Stimulated activated memory B cell treated with anti-CD40 and anti-IgM and Interleukin-4, amounts not matched to agents 10 μg/mL and 1 μg/mL and 100 μg/mL, for 72 hours (primary cell): ENCODE measurements at regions not wholly inside any gene's neighbourhood (a gene's known extent, or its start where the extent isn't known, plus 50 kb on each side); places are given as distances from the start of the nearest gene placed in this dataset.

Experiments used
- ATAC-seq: fragments of 150-1000 bp; cut with Tn5 transposase; 2 replicates; pipeline ENCODE4 v1.10.0; 2021
- H3K27ac Mint-ChIP-seq: one replicate; pipeline ENCODE4 v1.8.0; 2022; ENCODE audit warnings: mild to moderate bottlenecking, mixed read lengths
- H3K27me3 Mint-ChIP-seq: one replicate; pipeline ENCODE4 v1.8.0; 2022; ENCODE audit warnings: mixed read lengths
- H3K36me3 Mint-ChIP-seq: one replicate; pipeline ENCODE4 v1.8.0; 2022; ENCODE audit warnings: mixed read lengths
- H3K4me1 Mint-ChIP-seq: one replicate; pipeline ENCODE4 v1.8.0; 2022; ENCODE audit warnings: mixed read lengths
- H3K4me3 Mint-ChIP-seq: one replicate; pipeline ENCODE4 v1.8.0; 2022; ENCODE audit warnings: mild to moderate bottlenecking, moderate library complexity, mixed read lengths
- H3K9me3 Mint-ChIP-seq: one replicate; pipeline ENCODE4 v1.8.0; 2022; ENCODE audit warnings: mixed read lengths

DNA sequence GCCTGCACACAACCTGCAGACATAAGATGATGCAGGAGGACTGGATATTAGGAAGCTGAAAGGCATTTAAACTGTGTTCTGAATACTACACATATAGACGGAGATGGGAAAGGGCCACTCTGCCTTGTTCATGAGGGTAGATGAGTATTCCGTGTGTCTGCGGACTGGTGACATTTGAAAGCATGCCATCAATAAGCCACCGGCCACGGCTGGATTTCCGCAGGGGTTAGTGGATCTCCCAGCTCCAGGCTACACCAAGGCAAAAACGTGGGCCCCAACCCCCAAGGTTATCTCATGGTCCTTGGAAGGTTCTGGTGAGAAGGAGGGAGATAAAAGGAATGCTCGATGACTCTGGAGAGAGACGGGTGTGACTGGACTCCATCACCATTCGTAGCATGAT is 78.6 kb upstream of the THBS2 start:
- peaks cover 4% of the 10 kb centered on the region for H3K9me3 Mint-ChIP-seq
- H3K36me3 Mint-ChIP-seq = no peaks in the 10 kb centered on the region
- no peaks in the 10 kb centered on the region for H3K4me1 Mint-ChIP-seq
- H3K27me3 Mint-ChIP-seq = peaks cover 19% of the 10 kb centered on the region
- no peak for ATAC-seq
- no peak overlapping the region for H3K27ac Mint-ChIP-seq
- no peak overlapping the region for H3K4me3 Mint-ChIP-seq

DNA sequence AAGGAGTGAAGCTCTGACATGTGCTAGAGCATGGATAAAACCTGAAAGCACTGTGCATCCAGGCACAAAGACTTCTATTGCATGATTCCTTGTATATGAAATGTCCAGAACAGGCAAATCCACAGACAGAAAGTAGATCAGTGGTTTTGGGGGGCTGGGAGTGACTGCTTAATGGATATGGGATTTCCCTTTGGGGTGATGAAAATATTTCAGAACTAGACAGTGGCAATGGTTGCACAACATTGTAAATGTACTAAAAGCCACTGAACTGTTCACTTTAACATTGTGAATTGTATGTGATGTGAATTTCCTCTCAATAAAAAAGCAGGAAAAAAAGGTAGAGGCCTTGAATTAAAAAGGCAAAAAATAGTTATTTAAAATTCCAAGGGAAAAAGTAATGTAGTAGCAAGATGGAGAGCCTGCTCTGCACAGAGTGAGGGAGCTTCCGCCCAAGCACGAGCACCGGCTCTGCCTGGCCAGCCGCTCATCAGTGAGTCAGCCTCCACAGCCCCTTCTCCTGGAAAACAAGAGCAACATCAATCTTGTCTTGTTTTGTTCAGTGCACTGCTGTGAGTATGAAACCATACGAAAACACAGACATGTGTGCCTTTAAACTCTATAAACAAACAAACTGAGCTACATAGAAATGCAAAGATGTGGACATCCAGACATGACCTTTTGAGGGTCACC is 74.6 kb upstream of the THBS2 start:
- no peak for ATAC-seq
- Mint-ChIP-seq H3K36me3 (no peaks in the 10 kb centered on the region), H3K9me3 (peaks cover 8% of the 10 kb centered on the region), H3K27me3 (peaks cover 17% of the 10 kb centered on the region), H3K27ac (no peak overlapping the region), H3K4me3 (no peak overlapping the region), H3K4me1 (no peaks in the 10 kb centered on the region)

DNA sequence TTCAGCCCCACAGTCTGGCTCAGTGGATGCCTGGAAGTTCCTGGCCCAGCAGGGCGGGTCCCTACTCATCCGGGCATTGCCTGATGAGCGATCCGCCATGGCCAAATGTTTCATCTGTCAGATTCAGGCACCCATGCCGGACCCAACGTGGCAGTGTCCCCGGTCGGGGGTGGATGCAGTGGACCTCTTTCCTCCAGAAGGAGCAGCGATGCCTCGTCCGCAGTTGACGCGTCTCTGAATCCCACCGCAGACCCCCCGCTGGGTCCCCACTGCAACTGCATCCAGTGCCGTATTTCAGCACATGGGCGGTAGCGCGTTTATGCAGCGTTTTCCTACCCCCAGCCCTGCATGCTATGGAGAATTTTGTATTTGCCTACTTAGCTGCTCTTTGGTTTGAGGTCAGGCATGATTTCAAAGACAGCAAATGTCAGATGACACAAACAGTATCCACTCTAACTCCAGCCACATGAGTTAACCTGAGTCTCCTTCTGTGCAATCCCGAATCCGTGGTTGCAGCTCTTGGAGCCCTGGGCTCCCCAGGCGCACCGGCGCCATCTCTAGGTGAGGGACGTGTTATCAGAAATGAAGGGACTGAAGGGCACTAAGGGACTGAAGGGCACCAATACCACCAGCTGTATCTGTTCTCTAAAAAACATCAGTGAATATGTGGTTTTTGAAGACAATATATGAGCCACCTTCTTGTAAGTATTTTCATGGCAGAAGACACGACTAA is 72.6 kb upstream of the THBS2 start:
- peaks cover 8% of the 10 kb centered on the region for H3K9me3 Mint-ChIP-seq
- H3K36me3 Mint-ChIP-seq = no peaks in the 10 kb centered on the region
- H3K4me3 Mint-ChIP-seq = no peak overlapping the region
- no peak overlapping the region for H3K27ac Mint-ChIP-seq
- H3K27me3 Mint-ChIP-seq = peaks cover 19% of the 10 kb centered on the region
- no peaks in the 10 kb centered on the region for H3K4me1 Mint-ChIP-seq
- no peak for ATAC-seq

DNA sequence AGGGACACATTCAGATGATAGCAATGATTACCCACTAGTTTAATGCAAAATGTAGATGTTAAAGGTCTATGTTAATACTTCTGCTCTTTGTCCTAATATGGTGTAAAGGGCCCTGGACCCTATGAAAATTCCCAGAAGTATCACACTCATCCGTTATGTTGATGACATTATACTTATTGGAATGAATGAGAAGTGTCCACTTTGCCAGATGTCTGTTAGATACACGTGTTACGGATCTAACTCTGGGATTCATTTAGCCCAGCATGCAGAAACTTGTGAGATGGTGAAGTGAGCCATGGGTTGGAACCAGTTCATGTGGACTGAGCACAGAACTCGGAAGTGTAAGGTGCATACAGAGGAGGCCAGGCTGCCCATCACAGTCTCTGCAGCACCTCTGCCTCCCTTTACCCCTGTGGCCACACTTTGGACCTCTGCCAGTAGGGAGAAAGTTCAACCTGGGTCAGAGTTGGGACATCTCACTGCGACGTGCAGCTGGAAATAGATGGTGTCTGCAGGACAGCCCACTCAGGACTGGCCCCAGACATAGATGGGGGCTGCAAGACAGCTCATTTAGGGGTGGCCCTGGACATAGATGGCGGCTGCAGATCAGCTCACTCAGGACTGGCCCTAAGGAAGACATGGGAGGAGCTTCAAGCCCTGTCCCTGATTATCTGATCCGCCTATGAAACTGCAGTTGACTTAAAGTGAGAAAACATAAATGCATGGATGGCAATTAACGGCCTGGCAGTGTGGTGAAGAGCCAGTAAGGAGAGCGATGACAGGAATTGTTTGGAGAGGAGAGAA is 71.2 kb upstream of the THBS2 start:
- peaks cover 6% of the 10 kb centered on the region for H3K9me3 Mint-ChIP-seq
- peaks cover 23% of the 10 kb centered on the region for H3K27me3 Mint-ChIP-seq
- no peak for ATAC-seq
- no peaks in the 10 kb centered on the region for H3K4me1 Mint-ChIP-seq
- H3K27ac Mint-ChIP-seq = no peak overlapping the region
- no peaks in the 10 kb centered on the region for H3K36me3 Mint-ChIP-seq
- H3K4me3 Mint-ChIP-seq = no peak overlapping the region

DNA sequence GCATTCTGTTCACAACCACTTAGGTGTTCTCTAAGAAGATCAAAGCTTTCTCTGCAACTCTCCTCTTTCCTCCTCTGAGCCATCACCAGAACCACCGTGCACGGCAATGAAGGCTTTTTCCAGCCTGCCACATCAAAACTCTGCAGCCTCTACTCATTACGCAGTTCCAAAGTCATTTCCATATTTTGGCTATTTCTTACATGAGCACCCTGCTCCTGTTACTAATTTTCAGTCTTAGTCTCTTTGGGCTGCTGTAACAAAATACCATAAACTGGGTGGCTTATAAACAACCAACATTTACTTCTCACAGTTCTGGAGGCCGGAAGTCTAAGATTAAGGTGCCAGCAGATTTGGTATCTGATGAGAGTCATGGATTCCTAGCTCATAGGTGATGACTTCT is 70.4 kb upstream of the THBS2 start:
- H3K4me3 Mint-ChIP-seq = no peak overlapping the region
- peaks cover 23% of the 10 kb centered on the region for H3K27me3 Mint-ChIP-seq
- H3K27ac Mint-ChIP-seq = no peak overlapping the region
- peaks cover 4% of the 10 kb centered on the region for H3K9me3 Mint-ChIP-seq
- no peak for ATAC-seq
- no peaks in the 10 kb centered on the region for H3K36me3 Mint-ChIP-seq
- H3K4me1 Mint-ChIP-seq = no peaks in the 10 kb centered on the region

DNA sequence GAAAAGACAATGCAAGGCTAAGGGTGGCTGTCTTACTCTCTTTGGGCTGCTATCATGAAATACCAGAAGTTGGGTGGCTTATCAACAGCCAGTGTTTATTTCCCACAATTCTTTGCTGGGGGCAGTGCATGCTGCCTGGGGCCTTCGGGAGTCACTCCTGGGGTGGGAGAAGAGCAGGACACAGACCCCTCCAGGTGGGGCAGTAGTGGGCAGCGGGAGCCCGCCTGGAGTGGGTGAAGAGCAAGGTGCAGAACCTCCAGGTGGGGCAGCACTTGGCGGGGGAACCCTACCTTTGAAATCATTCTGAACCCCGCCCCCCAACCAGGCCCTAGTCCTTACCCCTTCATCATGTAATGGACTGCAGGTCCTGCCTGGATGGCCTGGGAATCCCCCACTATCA is 69.6 kb upstream of the THBS2 start:
- no peaks in the 10 kb centered on the region for H3K4me1 Mint-ChIP-seq
- H3K4me3 Mint-ChIP-seq = no peak overlapping the region
- ATAC-seq = no peak
- no peaks in the 10 kb centered on the region for H3K36me3 Mint-ChIP-seq
- peaks cover 4% of the 10 kb centered on the region for H3K9me3 Mint-ChIP-seq
- H3K27ac Mint-ChIP-seq = no peak overlapping the region
- peaks cover 23% of the 10 kb centered on the region for H3K27me3 Mint-ChIP-seq

DNA sequence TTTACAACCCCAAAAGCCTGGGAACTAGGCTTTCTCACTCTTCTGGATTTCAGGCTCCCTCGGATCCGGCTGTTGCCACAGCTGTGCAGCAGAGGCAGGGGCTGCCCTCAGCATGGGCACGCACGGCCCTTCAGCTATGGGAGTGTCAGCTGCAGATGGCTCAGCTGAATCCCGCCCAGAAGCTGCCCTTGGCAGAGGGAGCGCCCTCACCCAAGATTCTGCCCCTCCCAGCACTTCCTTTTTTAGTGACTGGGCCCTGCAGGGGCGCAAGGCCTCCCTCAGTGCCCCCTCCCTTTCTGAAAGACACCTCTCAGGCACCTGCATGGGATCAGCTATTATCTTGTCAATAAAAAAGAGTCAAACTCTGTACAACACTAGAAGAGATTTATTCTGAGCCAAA is 67.9 kb upstream of the THBS2 start:
- Mint-ChIP-seq H3K36me3 (no peaks in the 10 kb centered on the region), H3K4me1 (no peaks in the 10 kb centered on the region), H3K9me3 (peaks cover 4% of the 10 kb centered on the region), H3K27ac (no peak overlapping the region), H3K27me3 (peaks cover 23% of the 10 kb centered on the region), H3K4me3 (no peak overlapping the region)
- ATAC-seq = no peak

DNA sequence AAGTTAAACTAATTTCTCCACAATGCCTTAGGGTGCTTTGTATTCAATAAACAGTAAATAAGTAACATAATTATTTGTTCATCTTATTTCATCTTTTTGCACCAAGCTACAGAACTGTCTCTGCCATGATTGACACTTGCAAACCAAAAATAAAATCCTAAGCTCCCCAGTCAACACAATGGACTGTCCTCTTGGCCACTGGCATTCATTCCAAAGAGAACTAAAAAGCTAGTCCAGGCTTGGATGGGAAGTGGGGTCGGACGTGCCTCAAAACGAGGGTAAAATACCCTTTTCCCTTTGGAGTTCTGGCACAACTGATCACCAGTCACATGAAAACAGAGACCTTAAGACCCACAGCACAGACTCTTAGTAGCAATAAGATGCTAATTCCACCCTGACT is 66.4 kb upstream of the THBS2 start:
- no peak for ATAC-seq
- Mint-ChIP-seq H3K9me3 (no peaks in the 10 kb centered on the region), H3K4me3 (no peak overlapping the region), H3K27ac (no peak overlapping the region), H3K36me3 (no peaks in the 10 kb centered on the region), H3K4me1 (no peaks in the 10 kb centered on the region), H3K27me3 (peaks cover 17% of the 10 kb centered on the region)

DNA sequence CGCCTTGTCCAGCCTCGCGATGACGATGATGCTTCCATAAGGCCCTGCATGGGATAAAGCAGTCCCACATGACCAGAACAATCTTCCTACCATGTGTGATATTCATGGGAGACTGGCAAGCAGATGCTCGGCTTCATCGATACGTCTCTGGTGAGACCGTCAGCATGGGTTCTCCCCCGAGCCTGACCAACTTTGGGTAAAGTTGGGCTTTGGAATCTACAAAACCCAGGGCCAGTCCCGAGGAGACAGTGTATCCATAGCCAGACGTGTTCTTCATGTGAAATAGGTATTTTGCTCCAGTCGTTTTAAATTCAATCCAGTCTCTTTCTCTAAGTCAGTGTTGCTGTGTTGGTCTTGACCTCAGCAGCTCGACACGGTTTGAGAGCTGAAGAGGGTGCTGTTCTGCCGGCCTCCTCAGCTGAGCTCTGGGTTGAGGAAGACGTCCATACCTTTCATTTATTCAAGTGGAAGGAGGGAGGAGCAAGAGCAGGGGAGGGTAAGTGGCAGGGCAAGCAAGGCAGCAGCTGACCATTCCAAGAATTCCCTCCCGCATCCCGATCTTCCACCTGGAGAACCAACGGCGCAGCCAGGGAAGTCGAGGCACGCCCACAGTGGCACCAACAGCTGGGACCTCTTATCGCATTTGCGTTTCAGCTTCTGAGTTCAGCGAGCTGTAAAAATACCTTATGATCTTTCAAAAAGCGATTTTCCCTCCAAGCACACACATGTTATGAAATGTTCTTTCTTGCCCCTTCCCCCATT is 64.0 kb upstream of the THBS2 start:
- no peaks in the 10 kb centered on the region for H3K4me1 Mint-ChIP-seq
- H3K36me3 Mint-ChIP-seq = no peaks in the 10 kb centered on the region
- H3K9me3 Mint-ChIP-seq = no peaks in the 10 kb centered on the region
- no peak for ATAC-seq
- H3K27ac Mint-ChIP-seq = no peak overlapping the region
- no peak overlapping the region for H3K4me3 Mint-ChIP-seq
- H3K27me3 Mint-ChIP-seq = peaks cover 14% of the 10 kb centered on the region

DNA sequence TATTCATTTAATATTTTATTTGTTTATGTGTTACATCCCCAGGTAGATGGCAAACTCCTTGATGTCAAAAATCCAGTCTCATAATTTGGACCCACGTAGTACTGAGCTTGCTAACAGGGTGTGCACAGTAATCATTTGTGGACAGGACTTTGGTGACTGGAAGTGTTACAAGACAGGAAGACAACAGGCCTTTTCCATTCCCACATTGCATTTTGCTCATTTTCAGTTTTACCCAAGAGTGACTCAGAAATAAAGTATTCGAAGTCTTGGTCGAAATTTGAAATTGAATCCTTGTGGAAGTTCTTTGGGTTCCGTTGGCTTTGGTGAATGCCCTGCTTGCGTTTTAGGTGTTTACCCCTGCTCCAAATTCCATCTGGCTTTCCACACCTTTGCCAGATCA is 63.0 kb upstream of the THBS2 start:
- Mint-ChIP-seq H3K4me3 (no peak overlapping the region), H3K4me1 (no peaks in the 10 kb centered on the region), H3K36me3 (no peaks in the 10 kb centered on the region), H3K27me3 (peaks cover 8% of the 10 kb centered on the region), H3K27ac (no peak overlapping the region), H3K9me3 (no peaks in the 10 kb centered on the region)
- ATAC-seq = no peak

DNA sequence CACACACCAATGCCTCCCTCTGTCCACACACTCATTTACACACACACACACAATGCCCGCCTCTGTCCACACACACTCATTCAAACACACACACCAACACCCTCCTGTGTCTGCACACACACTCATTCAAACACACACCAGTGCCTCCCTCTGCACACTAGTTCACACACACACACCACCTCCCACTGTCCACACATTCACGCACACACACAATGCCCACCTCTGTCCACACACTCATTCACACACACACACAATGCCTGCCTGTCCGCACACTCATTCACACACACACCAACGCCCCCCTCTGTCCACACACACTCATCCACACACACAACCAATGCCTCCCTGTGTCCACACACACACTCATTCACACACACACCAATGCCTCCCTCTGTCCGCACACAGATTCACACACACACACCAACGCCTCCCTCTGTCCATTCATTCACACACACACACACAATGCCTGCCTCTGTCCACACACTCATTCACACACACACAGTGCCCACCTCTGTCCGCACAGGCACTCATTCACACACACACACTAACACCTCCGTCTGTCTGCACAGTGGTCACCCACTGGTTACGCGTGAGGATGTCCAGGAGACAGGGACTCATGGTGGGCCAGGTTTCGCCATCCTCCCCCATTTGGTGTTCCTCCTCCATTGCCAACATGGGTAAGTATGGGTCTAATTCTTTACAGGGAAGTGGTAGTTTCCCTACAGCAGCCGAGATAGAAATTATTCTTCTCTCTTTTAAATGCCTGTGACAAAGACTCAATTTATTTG is 62.4 kb upstream of the THBS2 start:
- ATAC-seq = no peak
- Mint-ChIP-seq H3K4me1 (no peaks in the 10 kb centered on the region), H3K27ac (no peak overlapping the region), H3K36me3 (no peaks in the 10 kb centered on the region), H3K9me3 (no peaks in the 10 kb centered on the region), H3K27me3 (peaks cover 2% of the 10 kb centered on the region), H3K4me3 (no peak overlapping the region)

DNA sequence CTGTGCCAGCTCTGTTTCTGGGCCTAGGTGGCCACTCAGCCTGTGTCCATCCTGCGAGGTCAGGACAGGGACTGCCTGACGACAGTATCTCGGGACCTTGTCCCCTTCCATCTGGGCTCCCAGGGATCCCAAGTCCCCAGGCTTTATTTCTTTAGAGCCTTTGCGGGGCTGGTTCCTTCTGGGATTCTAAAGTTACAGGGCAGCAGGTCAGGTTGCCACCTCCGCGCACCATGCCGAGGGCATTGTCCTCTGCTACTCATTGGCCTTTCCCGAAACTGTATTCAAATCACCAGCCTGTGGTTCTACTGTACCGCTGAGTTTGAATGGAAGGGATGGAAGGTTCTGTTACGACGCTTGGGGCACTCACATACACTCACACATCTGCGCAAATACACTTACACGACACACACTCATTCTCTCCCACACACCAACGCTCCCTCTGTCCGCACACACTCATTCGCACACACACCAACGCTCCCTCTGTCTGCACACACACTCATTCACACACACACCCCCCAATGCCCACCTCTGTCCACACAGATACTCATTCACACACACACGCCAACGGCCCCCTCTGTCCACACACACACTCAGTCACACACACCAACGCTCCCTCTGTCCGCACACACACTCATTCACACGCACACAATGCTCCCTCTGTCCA is 59.8 kb upstream of the THBS2 start:
- Mint-ChIP-seq H3K9me3 (no peaks in the 10 kb centered on the region), H3K4me1 (no peaks in the 10 kb centered on the region), H3K4me3 (no peak overlapping the region), H3K27ac (no peak overlapping the region), H3K27me3 (no peaks in the 10 kb centered on the region), H3K36me3 (no peaks in the 10 kb centered on the region)
- ATAC-seq = no peak

DNA sequence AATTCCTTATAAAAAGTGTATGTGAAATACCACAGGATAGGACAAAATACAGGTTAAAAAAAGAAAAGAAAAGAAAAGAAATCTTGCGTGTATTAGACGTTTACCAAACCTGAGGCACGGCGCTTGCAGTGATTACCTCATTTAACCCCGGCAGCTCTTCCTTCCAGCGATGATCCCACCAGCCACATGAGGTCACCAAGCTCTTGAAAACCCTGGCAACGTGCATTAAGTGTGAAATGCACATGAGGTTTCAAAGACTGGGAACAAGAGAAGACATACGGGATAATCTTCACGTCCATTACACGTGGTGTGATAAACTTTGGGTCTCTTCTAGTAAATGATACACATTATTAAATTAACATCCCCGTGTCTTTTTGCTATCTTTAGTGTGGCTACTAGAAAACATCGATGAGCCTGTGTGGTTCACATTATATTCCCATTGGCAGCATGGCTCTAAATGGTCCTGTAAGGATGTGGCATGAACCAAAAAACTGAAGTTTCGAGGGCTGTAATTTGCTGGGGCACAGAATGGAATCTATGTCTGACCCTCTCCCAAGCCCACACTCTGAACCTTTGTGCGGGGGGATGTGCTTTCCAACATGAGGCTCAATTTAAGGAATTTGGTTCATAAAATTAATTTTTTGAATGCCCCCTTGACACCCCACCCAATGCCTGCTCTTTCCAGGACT is 59.2 kb upstream of the THBS2 start:
- no peak overlapping the region for H3K27ac Mint-ChIP-seq
- no peaks in the 10 kb centered on the region for H3K4me1 Mint-ChIP-seq
- no peaks in the 10 kb centered on the region for H3K27me3 Mint-ChIP-seq
- H3K4me3 Mint-ChIP-seq = no peak overlapping the region
- no peaks in the 10 kb centered on the region for H3K9me3 Mint-ChIP-seq
- H3K36me3 Mint-ChIP-seq = no peaks in the 10 kb centered on the region
- no peak for ATAC-seq

DNA sequence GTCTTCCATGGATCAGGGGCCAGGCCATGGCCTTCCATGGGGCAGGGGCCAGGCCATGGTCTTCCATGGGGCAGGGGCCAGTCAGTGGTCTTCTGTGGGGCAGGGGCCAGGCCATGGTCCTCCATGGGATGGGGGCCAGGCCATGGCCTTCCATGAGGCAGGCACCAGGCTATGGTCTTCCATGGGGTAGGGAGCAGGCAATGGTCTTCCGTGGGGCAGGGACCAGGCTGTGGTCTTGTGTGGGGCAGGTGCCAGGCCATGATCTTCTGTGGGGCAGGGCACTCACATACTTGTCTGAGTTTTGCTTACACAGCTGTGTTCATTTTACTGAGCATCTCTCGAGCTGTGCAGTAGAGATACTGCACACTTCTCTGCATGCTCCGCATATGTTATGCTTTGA is 57.3 kb upstream of the THBS2 start:
- peak; percentile 55 for ATAC-seq
- Mint-ChIP-seq H3K9me3 (peaks cover 2% of the 10 kb centered on the region), H3K4me1 (no peaks in the 10 kb centered on the region), H3K27me3 (no peaks in the 10 kb centered on the region), H3K27ac (no peak overlapping the region), H3K4me3 (no peak overlapping the region), H3K36me3 (no peaks in the 10 kb centered on the region)
